GM06990 (cell line): ENCODE measurements at regions not wholly inside any gene's neighbourhood (a gene's known extent, or its start where the extent isn't known, plus 50 kb on each side); places are given as distances from the start of the nearest gene placed in this dataset.

ENCODE experiments used
- DNase-seq: peaks from one replicate; pipeline ENCODE4 v3.0.0-alpha.2; 2011; ENCODE audit not compliant: insufficient read length; ENCODE audit errors: extremely low read depth
- H3K27me3 ChIP-seq: replicated peaks from 2 replicates; pipeline ENCODE4 v1.6.0; 2011; ENCODE audit warnings: low read length; ENCODE audit not compliant: control insufficient read depth, insufficient read depth
- H3K36me3 ChIP-seq: 2 replicates; pipeline ENCODE4 v1.5.1; 2011; ENCODE audit warnings: low read length; ENCODE audit not compliant: control insufficient read depth, insufficient read depth
- H3K4me3 ChIP-seq: replicated peaks from 2 replicates; pipeline ENCODE4 v1.5.1; 2011; ENCODE audit warnings: low read depth, mild to moderate bottlenecking, control low read depth, low read length
- TF ChIP-seq, protein P1 (sequence below): IDR thresholded peaks from 2 replicates; pipeline ENCODE4 v1.5.1; 2011; ENCODE audit warnings: low read length, control low read depth, mild to moderate bottlenecking, inconsistent platforms; ENCODE audit not compliant: insufficient read depth, poor library complexity, severe bottlenecking

DNA sequence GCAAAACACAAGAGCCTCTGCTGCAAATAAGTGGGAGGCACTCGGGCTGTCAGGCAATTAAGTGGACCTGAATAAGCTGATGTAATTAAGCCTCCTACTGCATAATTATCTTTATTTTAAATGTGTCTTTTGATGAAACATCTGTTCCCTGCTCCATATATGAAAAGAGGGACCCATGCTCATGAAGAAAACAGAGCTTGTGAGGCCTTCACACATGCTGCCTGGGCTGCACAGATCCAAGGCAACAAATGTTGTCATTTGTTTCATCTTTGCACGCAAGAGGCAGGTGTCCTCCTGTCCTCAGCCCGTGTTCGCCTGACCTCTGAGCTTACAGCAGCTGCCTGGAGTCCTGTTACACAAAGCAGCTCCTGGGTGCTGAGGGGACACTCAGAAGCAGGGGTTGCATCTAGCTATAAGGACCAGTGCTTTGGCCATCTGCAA is 381.1 kb downstream of the ZNF608 start:
- DNase-seq = no peak
- no peak overlapping the region for H3K4me3 ChIP-seq
- H3K36me3 ChIP-seq = no peaks in the 10 kb centered on the region
- TF ChIP-seq, protein P1, sequence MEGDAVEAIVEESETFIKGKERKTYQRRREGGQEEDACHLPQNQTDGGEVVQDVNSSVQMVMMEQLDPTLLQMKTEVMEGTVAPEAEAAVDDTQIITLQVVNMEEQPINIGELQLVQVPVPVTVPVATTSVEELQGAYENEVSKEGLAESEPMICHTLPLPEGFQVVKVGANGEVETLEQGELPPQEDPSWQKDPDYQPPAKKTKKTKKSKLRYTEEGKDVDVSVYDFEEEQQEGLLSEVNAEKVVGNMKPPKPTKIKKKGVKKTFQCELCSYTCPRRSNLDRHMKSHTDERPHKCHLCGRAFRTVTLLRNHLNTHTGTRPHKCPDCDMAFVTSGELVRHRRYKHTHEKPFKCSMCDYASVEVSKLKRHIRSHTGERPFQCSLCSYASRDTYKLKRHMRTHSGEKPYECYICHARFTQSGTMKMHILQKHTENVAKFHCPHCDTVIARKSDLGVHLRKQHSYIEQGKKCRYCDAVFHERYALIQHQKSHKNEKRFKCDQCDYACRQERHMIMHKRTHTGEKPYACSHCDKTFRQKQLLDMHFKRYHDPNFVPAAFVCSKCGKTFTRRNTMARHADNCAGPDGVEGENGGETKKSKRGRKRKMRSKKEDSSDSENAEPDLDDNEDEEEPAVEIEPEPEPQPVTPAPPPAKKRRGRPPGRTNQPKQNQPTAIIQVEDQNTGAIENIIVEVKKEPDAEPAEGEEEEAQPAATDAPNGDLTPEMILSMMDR = no peak
- no peaks in the 10 kb centered on the region for H3K27me3 ChIP-seq

DNA sequence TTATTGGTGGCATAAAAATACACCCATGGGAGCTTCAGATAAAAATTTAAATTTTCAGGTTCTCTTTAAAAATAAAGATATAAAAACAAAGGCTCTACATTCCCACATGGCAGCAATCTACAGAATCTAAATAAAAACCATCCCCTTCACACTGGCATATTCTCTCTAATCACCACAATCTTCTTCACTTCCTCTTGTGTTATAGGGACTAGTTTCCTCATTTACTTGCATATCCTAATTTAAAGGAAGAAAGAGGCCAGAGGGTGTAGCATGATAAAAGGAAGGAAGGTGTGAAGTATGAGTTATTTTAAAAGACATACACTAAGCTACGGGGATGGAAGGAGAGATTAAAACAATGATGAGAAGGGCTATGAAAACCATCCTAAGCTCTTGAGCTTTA is 390.5 kb downstream of the ZNF608 start:
- Histone ChIP-seq H3K27me3 (no peaks in the 10 kb centered on the region), H3K4me3 (no peak overlapping the region), H3K36me3 (no peaks in the 10 kb centered on the region)
- DNase-seq = no peak
- TF ChIP-seq, protein P1 = no peak

DNA sequence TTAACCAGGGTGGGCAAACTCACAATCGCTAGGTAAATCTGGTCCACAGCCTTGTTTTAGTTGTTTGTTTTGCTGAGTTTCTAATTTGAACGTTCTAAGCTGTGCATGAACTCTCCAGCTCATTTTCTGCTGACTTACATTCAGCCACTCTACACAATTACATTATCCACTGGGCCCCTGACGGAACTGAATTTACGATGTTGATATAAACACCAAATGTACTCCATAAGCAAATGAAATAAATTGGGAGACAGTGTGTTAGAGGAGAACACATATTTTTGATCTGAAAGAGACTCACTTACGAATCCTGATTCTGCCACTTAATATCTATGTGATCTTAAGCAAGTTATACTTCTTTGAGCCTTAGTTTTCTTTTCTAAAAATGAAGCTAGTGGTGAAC is 393.4 kb downstream of the ZNF608 start:
- Histone ChIP-seq H3K27me3 (no peaks in the 10 kb centered on the region), H3K4me3 (no peak overlapping the region), H3K36me3 (no peaks in the 10 kb centered on the region)
- DNase-seq = no peak
- TF ChIP-seq, protein P1 = no peak

DNA sequence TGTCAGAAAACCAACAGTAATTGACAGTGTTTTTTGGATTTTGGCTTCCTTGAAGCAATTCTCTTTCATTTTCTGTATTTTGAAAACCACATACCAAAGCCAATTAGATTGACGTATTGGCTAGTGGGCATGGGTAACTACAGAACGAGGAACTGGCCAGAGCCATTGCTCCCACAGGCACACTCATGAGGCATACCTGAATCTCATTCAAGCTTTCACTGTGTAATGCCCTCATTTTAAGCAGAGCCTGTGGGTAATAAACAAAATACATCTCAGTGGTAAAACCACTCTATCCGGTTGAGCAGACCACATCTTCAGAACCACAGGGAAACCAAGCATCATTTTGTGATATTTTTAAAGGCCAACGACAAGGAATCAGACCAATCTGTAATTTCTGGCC is 394.1 kb downstream of the ZNF608 start:
- TF ChIP-seq, protein P1 = no peak
- H3K4me3 ChIP-seq = no peak overlapping the region
- no peaks in the 10 kb centered on the region for H3K27me3 ChIP-seq
- no peak for DNase-seq
- no peaks in the 10 kb centered on the region for H3K36me3 ChIP-seq

DNA sequence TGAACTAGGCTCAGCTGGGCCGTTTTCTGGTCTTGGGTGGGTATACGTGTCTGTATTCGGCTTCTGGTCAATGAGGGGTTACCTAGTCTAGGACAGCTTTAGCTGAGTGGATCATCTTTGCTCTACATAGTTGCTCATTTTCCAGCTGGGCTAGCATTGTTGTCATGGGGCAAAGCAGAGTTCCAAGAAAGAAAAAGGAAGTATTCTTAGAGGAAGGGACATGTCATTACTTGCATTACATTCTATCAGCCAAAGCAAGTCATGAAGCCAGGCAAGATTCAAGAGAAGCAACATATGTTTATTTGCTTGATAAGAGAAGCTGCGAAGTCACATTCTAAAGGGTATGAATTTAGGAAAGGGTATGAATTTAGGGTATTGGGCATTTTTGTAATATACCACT is 396.5 kb downstream of the ZNF608 start:
- H3K36me3 ChIP-seq = no peaks in the 10 kb centered on the region
- no peak overlapping the region for H3K4me3 ChIP-seq
- DNase-seq = no peak
- TF ChIP-seq, protein P1 = no peak
- H3K27me3 ChIP-seq = no peaks in the 10 kb centered on the region

DNA sequence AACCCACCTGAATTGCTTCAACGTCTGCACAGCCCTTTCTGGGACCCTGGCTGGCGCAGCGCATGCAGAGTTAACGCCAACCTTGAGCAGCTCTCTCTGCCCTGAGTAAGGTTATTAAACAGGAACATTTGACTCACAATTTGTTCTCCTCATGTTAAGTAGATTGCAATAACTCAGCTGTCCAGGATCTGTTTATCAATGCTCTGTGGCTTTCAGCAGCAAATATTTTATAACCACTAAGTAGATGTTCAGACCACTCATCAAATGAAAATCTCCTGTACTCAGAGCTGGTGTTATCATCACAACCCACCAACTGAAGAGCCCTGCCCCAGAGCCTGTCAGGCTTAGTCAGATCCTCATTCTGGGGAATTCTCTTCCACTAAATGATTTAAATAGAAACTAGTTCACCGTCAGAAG is 403.0 kb downstream of the ZNF608 start:
- H3K27me3 ChIP-seq = no peaks in the 10 kb centered on the region
- TF ChIP-seq, protein P1 = no peak
- no peak overlapping the region for H3K4me3 ChIP-seq
- H3K36me3 ChIP-seq = no peaks in the 10 kb centered on the region
- no peak for DNase-seq
